ENCODE measurements at regions not wholly inside any gene's neighbourhood (a gene's known extent, or its start where the extent isn't known, plus 50 kb on each side); places are given as distances from the start of the nearest gene placed in this dataset.

DNA sequence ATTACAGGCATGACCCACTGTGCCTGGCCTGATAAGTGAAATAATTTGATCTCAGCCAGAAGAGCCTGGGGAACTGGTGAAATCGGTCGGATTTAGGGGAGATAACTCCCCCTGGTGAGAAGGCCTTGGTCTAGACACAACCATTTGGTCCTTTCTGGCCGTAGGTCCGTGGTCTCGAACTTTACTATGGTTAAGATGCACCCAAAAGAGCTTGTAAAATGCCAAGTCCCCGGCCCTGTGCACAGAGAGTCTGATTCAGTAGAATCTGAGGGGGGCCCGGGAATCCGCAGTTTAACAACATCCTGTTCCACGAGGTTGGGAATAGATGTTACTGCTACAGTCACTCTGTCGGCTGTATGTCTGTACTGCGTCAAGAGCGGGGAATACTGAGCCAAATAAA is 140.7 kb downstream of the C9orf50 start:
- TF ChIP-seq ZNF23 (tag by site-specific recombination; IDR thresholded peaks at IDR 0.05; ENCODE audit: borderline replicate concordance) (no peak), ZNF423 (tag by site-specific recombination; IDR thresholded peaks at IDR 0.05) (no peak), CTCF (tag by site-specific recombination; IDR thresholded peaks at IDR 0.05) (no peak)
- TF ChIP-seq, protein P1, sequence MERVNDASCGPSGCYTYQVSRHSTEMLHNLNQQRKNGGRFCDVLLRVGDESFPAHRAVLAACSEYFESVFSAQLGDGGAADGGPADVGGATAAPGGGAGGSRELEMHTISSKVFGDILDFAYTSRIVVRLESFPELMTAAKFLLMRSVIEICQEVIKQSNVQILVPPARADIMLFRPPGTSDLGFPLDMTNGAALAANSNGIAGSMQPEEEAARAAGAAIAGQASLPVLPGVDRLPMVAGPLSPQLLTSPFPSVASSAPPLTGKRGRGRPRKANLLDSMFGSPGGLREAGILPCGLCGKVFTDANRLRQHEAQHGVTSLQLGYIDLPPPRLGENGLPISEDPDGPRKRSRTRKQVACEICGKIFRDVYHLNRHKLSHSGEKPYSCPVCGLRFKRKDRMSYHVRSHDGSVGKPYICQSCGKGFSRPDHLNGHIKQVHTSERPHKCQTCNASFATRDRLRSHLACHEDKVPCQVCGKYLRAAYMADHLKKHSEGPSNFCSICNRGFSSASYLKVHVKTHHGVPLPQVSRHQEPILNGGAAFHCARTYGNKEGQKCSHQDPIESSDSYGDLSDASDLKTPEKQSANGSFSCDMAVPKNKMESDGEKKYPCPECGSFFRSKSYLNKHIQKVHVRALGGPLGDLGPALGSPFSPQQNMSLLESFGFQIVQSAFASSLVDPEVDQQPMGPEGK (tag by site-specific recombination; IDR thresholded peaks at IDR 0.05) = no peak
